ENCODE measurements at regions not wholly inside any gene's neighbourhood (a gene's known extent, or its start where the extent isn't known, plus 50 kb on each side); places are given as distances from the start of the nearest gene placed in this dataset.

DNA sequence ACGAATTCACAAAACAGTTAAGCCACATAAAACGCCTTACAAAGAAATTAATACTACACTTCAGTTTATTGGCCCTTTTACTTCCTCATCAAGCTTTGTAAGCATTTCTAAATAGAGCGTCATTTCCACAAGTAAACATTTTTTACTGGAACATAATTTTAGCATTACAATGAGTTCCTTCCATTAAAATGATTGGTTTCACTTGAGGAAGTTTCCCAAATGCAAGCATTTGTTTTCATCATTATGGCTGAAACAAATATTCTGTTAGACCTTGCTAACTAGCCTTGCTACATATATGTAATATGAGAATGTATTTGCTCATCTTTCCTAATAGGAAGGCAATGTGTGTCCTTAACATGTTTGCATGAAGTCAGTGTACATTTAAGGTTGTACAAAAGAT is 579.1 kb downstream of the IRS1 start:
- TF ChIP-seq, protein P1, sequence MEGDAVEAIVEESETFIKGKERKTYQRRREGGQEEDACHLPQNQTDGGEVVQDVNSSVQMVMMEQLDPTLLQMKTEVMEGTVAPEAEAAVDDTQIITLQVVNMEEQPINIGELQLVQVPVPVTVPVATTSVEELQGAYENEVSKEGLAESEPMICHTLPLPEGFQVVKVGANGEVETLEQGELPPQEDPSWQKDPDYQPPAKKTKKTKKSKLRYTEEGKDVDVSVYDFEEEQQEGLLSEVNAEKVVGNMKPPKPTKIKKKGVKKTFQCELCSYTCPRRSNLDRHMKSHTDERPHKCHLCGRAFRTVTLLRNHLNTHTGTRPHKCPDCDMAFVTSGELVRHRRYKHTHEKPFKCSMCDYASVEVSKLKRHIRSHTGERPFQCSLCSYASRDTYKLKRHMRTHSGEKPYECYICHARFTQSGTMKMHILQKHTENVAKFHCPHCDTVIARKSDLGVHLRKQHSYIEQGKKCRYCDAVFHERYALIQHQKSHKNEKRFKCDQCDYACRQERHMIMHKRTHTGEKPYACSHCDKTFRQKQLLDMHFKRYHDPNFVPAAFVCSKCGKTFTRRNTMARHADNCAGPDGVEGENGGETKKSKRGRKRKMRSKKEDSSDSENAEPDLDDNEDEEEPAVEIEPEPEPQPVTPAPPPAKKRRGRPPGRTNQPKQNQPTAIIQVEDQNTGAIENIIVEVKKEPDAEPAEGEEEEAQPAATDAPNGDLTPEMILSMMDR (conservative IDR thresholded peaks at IDR 0.05; ENCODE audit: control insufficient read depth, insufficient read depth, low read depth, low read length): no peak
- H3K4me3 ChIP-seq (ENCODE audit: control insufficient read depth, low read depth, low read length): no peak overlapping the region
- no peak for DNase-seq (ENCODE audit: low read depth)

DNA sequence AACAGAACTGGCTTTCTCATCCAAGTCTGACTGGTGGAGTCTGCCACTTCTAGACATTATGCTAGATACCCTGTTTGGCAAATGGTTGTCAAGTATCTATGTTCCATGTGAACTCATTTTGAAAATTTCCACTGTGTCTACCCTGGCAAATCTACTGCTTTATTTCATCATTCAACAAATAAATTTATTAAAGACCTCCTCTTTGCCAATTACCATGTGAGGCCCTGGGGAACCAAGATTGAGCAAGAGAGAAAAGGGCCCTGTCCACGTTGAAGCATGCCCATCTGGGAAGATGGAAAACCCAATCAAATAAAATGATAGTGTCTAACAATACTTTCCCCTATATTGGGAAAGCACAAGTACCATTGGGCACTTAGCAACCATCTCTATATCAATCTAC is 582.4 kb downstream of the IRS1 start:
- DNase-seq (ENCODE audit: low read depth): no peak
- H3K4me3 ChIP-seq (ENCODE audit: control insufficient read depth, low read depth, low read length): no peak overlapping the region
- TF ChIP-seq, protein P1 (conservative IDR thresholded peaks at IDR 0.05; ENCODE audit: control insufficient read depth, insufficient read depth, low read depth, low read length): no peak

DNA sequence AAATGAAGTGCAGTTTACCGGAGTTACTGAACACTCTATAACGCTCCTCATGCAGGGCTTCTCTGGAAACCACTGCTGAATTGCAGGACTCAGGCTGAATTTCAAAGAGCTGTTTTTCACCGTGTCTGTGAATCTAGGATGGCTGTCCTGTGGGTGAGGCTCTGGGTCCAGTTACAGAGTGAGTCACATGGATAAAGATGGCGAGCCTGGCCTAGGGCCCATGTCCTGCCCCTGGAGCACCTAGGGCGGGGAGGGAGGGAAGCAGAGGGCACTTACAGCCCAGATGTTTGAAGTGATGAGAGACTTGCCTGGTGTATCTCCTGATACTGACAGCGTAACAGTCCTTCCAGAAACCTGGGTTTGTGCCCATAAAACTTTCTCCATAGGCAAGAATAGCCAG is 583.0 kb downstream of the IRS1 start:
- TF ChIP-seq, protein P1 (conservative IDR thresholded peaks at IDR 0.05; ENCODE audit: control insufficient read depth, insufficient read depth, low read depth, low read length): no peak
- DNase-seq (ENCODE audit: low read depth): no peak
- H3K4me3 ChIP-seq (ENCODE audit: control insufficient read depth, low read depth, low read length): no peak overlapping the region

DNA sequence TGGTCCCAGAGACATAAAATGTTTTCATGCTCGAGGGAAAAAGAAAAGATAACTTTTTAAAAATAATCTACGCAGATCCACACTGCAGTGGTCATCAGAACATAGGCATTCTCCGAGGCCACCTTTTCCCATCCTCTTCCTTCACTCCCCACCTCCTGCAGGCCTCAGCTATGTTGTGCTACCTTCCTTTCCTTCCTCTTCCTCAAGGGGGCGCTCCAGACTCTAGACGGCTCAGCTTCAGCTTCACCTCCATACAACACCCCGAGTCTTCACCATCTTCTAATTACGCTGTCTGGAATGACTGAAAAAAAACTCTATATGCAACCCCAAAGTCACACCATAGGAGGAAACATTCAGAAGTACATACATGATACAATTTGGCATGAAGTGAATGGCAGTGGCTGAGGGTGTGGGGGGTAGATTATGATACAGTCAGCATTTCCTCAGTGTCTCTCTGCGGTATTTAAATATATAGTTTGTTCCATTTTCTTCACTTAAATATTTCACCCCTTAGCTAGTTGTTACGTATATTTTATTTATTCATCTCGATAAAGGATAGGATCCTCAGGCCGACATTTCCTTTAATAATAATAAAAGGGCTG is 583.6 kb downstream of the IRS1 start:
- TF ChIP-seq, protein P1 (conservative IDR thresholded peaks at IDR 0.05; ENCODE audit: control insufficient read depth, insufficient read depth, low read depth, low read length): peak; percentile 75
- H3K4me3 ChIP-seq (ENCODE audit: control insufficient read depth, low read depth, low read length): no peak overlapping the region
- DNase-seq (ENCODE audit: low read depth): peak; percentile 56

DNA sequence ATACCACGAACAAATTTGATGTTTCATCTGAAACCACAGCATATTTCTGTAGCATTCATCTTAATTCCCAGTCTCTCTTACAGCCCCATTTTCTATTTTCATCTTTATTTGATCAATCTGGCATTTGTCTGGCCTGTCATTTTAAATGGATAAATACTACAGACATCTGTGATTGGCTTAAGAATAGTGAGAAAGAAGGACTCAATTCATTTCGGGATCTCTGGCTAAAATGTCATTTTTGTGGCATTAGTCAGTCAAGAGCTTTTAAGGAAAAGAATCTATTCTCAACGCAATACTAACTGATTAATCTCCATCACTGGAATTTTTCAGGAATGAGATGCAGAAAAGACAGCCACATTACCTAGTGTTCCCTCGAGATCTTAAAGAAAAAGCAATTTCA is 585.9 kb downstream of the IRS1 start:
- peak; percentile 89 for DNase-seq (ENCODE audit: low read depth)
- no peak overlapping the region for H3K4me3 ChIP-seq (ENCODE audit: control insufficient read depth, low read depth, low read length)
- TF ChIP-seq, protein P1 (conservative IDR thresholded peaks at IDR 0.05; ENCODE audit: control insufficient read depth, insufficient read depth, low read depth, low read length): no peak

DNA sequence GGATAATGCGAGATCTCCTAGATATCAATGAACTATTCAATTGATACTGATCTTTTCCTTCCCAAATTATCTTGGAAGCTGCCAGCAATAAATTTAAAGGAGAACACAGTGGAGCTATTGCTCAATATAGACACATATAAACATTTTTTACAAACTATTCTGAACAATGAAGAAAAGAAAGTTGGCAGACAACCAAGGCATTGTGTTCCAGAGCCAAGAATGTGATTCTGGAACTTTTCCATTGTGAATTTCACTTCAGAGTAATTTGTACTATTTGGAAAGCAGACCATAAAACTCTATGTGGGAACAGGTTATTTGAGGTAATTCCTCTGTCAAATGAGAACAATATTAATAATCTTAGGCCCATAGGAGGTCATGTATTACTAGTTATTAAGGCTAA is 588.2 kb downstream of the IRS1 start:
- no peak overlapping the region for H3K4me3 ChIP-seq (ENCODE audit: control insufficient read depth, low read depth, low read length)
- DNase-seq (ENCODE audit: low read depth): peak; percentile 90
- TF ChIP-seq, protein P1 (conservative IDR thresholded peaks at IDR 0.05; ENCODE audit: control insufficient read depth, insufficient read depth, low read depth, low read length): no peak

DNA sequence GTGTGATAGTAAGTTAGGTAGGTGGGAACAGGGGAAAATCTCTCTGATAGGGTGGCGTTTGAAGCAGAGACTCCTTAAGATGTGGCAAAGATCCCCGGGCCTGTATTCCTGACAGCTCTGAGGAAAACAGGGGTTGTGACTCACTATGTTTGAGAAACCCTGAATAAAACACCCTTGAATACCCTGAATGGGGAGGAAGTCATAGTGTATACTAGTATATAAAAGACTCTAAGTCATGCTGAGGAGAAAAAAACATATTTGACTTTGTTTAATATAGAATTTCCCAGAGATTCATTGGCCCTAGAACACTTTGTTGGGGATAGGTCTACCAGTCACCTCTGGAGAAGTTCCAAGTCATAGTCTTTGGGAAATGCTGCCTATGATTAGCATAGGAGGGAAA is 590.9 kb downstream of the IRS1 start:
- no peak overlapping the region for H3K4me3 ChIP-seq (ENCODE audit: control insufficient read depth, low read depth, low read length)
- TF ChIP-seq, protein P1 (conservative IDR thresholded peaks at IDR 0.05; ENCODE audit: control insufficient read depth, insufficient read depth, low read depth, low read length): no peak
- DNase-seq (ENCODE audit: low read depth): peak; percentile 54
